Stomach (tissue), 8 donors: ENCODE measurements at regions not wholly inside any gene's neighbourhood (a gene's known extent, or its start where the extent isn't known, plus 50 kb on each side); places are given as distances from the start of the nearest gene placed in this dataset.
A peak's percentile ranks its signal among the peaks of the same experiment; 100 is the strongest.

Experiments used
- DNase-seq, 2 donors: peaks; one replicate each; pipeline versions ENCODE4 v3.0.0 to v3.0.0-alpha.2; 2013 to 2019
- H3K27ac ChIP-seq, 5 donors: fragments of 200-600 bp in 4 of 5; sonication (generic) in 4 of 5; one replicate each; pipeline ENCODE4 v1.5.1; 2013 to 2019; ENCODE audit warnings: mild to moderate bottlenecking in 1 of 5, moderate library complexity in 1 of 5
- H3K27me3 ChIP-seq, 3 donors: fragments of 200-600 bp; sonication (generic); one replicate each; pipeline ENCODE4 v1.5.1; 2017 to 2019; ENCODE audit warnings: mixed run types in 1 of 3
- H3K36me3 ChIP-seq, 4 donors: fragments of 200-600 bp; sonication (generic); 1 replicate in 3 of 4; 2 replicates in 1 of 4; pipeline ENCODE4 v1.5.1; 2016 to 2019
- H3K4me1 ChIP-seq, 4 donors: fragments of 200-600 bp; sonication (generic); one replicate each; pipeline ENCODE4 v1.5.1; 2016 to 2019
- H3K4me3 ChIP-seq, 4 donors: fragments of 200-600 bp; sonication (generic) in 3 of 4; one replicate each; pipeline ENCODE4 v1.5.1; 2016 to 2019; ENCODE audit warnings: mild to moderate bottlenecking in 1 of 4
- H3K9me3 ChIP-seq, 4 donors: fragments of 200-600 bp; sonication (generic); one replicate each; pipeline ENCODE4 v1.5.1; 2016 to 2019
- CTCF ChIP-seq, 7 experiments: fragments of 450-650 bp in 4 of 7; fragments of 200-600 bp in 3 of 7; sonication (generic) in 3 of 7; IDR thresholded peaks; one replicate each; pipeline ENCODE4 v1.5.1; 2016 to 2019; ENCODE audit warnings: antibody characterized with exemption in 7 of 7, control low read depth in 2 of 7, mild to moderate bottlenecking in 1 of 7
- EP300 ChIP-seq: sonication (generic); formaldehyde crosslinking; IDR thresholded peaks from one replicate; pipeline ENCODE4 v1.6.1; 2017; ENCODE audit warnings: antibody characterized with exemption
- POLR2A ChIP-seq, 4 donors: fragments of 450-650 bp; IDR thresholded peaks; one replicate each; pipeline ENCODE4 v1.6.1; 2016; ENCODE audit warnings: antibody characterized with exemption in 4 of 4, control low read depth in 2 of 4, mild to moderate bottlenecking in 1 of 4, moderate library complexity in 1 of 4
- POLR2AphosphoS5 ChIP-seq, 3 donors: sonication (generic); formaldehyde crosslinking; IDR thresholded peaks; one replicate each; pipeline ENCODE4 v1.6.1; 2016; ENCODE audit warnings: antibody characterized with exemption in 3 of 3
- WGBS, 5 donors: extraction: QIAGEN DNeasy Blood & Tissue Kit in 3 of 5; methylation state at CpG; one replicate each; pipeline versions ENCODE4 v1.1.5 to v1.1.7; 2013 to 2018; 5-methylcytosine and 5-hydroxymethylcytosine counted together
- intact Hi-C: fragments of 100-400 bp; cut with DNase I; formaldehyde crosslinking; loops from one replicate; pipeline ENCODE4 v1.15.1; 2023; ENCODE audit warnings: low total_unique reads
- donor health status: healthy with polysubstance abuse.
- donor health status: Bipolar disorder and iron deficiency.
- donor health status: healthy.

GRCh38 chr9:121574774-121575519, 75.3 kb upstream of the GGTA1 start:
- Histone ChIP-seq H3K4me3 (no peak overlapping the region), H3K4me1 (peaks cover 0 to 15% (median 0%) of the 10 kb centered on the region in 4 donors), H3K9me3 (no peaks in the 10 kb centered on the region), H3K36me3 (no peaks in the 10 kb centered on the region), H3K27ac (no peak overlapping the region), H3K27me3 (no peaks in the 10 kb centered on the region)
- no peak for DNase-seq
- WGBS, 5 donors: 83 to 89% (median 85%) methylated on average over 16 to 18 of the region's 18 CpGs
- intact Hi-C loops: no loop called here
- no peak for TF ChIP-seq EP300
- TF ChIP-seq POLR2A (IDR thresholded peaks at IDR 0.05): no peak
- TF ChIP-seq POLR2AphosphoS5 (IDR thresholded peaks at IDR 0.05): no peak
- TF ChIP-seq CTCF (IDR thresholded peaks at IDR 0.05): no peak

- Histone ChIP-seq H3K27me3 (no peaks in the 10 kb centered on the region), H3K4me3 (no peak overlapping the region), H3K36me3 (no peaks in the 10 kb centered on the region), H3K9me3 (no peaks in the 10 kb centered on the region), H3K27ac (peak overlapping the region in 1 of 5 donors; percentile 59), H3K4me1 (peaks cover 0 to 15% (median under 1%) of the 10 kb centered on the region in 4 donors)
- TF ChIP-seq POLR2A (IDR thresholded peaks at IDR 0.05): no peak
- TF ChIP-seq POLR2AphosphoS5 (IDR thresholded peaks at IDR 0.05): no peak
- no peak for TF ChIP-seq EP300
- TF ChIP-seq CTCF (IDR thresholded peaks at IDR 0.05): no peak
- 75 to 83% (median 80%) methylated on average over 7 of the region's 7 CpGs for WGBS, 5 donors
- intact Hi-C loops: no loop called here
- DNase-seq: no peak
These were observed 75.0 kb upstream of the DAB2IP start for GRCh38 chr9:121576281-121577075.

GRCh38 chr9:121577166-121577565, 74.3 kb upstream of the DAB2IP start:
- H3K4me1 ChIP-seq: peaks cover 0 to 22% (median 4%) of the 10 kb centered on the region in 4 donors
- no peaks in the 10 kb centered on the region for H3K9me3 ChIP-seq
- peak overlapping the region in 1 of 5 donors; percentile 59 for H3K27ac ChIP-seq
- peak in 1 of 2 donors; percentile 40 for DNase-seq
- no peak overlapping the region for H3K4me3 ChIP-seq
- TF ChIP-seq POLR2A (IDR thresholded peaks at IDR 0.05) (no peak), CTCF (IDR thresholded peaks at IDR 0.05) (no peak), EP300 (no peak), POLR2AphosphoS5 (IDR thresholded peaks at IDR 0.05) (no peak)
- 72 to 93% (median 88%) methylated on average over 10 to 17 of the region's 17 CpGs for WGBS, 5 donors
- no peaks in the 10 kb centered on the region for H3K36me3 ChIP-seq
- no peaks in the 10 kb centered on the region for H3K27me3 ChIP-seq
- intact Hi-C loops: no loop called here

GRCh38 chr9:121577572-121577971, 73.9 kb upstream of the DAB2IP start:
- no peaks in the 10 kb centered on the region for H3K36me3 ChIP-seq
- no peak for TF ChIP-seq POLR2A (IDR thresholded peaks at IDR 0.05)
- TF ChIP-seq CTCF (IDR thresholded peaks at IDR 0.05): no peak
- DNase-seq: no peak
- H3K9me3 ChIP-seq: no peaks in the 10 kb centered on the region
- WGBS, 5 donors: 74 to 84% (median 79%) methylated on average over 6 to 7 of the region's 7 CpGs
- no peaks in the 10 kb centered on the region for H3K27me3 ChIP-seq
- intact Hi-C loops: no loop called here
- H3K27ac ChIP-seq: peak overlapping the region in 1 of 5 donors; percentile 59
- H3K4me3 ChIP-seq: no peak overlapping the region
- peaks cover 0 to 22% (median 5%) of the 10 kb centered on the region in 4 donors for H3K4me1 ChIP-seq
